Activated T-helper 17 cell treated with anti-CD3 and anti-CD28 coated beads, Interleukin-2, amount 50 U/mL, for 72 hours (primary cell): ENCODE measurements at regions not wholly inside any gene's neighbourhood (a gene's known extent, or its start where the extent isn't known, plus 50 kb on each side); places are given as distances from the start of the nearest gene placed in this dataset.

Experiments used
- ATAC-seq: fragments of 150-1000 bp; cut with Tn5 transposase; replicated peaks from 2 replicates; pipeline ENCODE4 v1.10.0; 2021; ENCODE audit warnings: mild to moderate bottlenecking, moderate library complexity
- H3K27ac Mint-ChIP-seq: one replicate; pipeline ENCODE4 v1.8.0; 2022; ENCODE audit warnings: mixed read lengths
- H3K27me3 Mint-ChIP-seq: one replicate; pipeline ENCODE4 v1.8.0; 2022; ENCODE audit warnings: mixed read lengths
- H3K36me3 Mint-ChIP-seq: one replicate; pipeline ENCODE4 v1.8.0; 2022; ENCODE audit warnings: low read depth, mild to moderate bottlenecking, mixed read lengths
- H3K4me1 Mint-ChIP-seq: one replicate; pipeline ENCODE4 v1.8.0; 2022; ENCODE audit warnings: mixed read lengths
- H3K4me3 Mint-ChIP-seq: one replicate; pipeline ENCODE4 v1.8.0; 2022; ENCODE audit warnings: mild to moderate bottlenecking, mixed read lengths
- H3K9me3 Mint-ChIP-seq: one replicate; pipeline ENCODE4 v1.8.0; 2022; ENCODE audit warnings: mixed read lengths

GRCh38 chr6:105601541-105602236, 198.8 kb upstream of the PREP start:
- Mint-ChIP-seq H3K9me3 (peaks cover 5% of the 10 kb centered on the region), H3K36me3 (no peaks in the 10 kb centered on the region), H3K27ac (peak overlapping the region; percentile 83), H3K4me3 (peak overlapping the region; percentile 70), H3K27me3 (no peaks in the 10 kb centered on the region), H3K4me1 (peaks cover 19% of the 10 kb centered on the region)
- ATAC-seq, result peak; percentile 90

- Mint-ChIP-seq H3K4me3 (peak overlapping the region; percentile 70), H3K27ac (peak overlapping the region; percentile 83), H3K27me3 (no peaks in the 10 kb centered on the region), H3K4me1 (peaks cover 19% of the 10 kb centered on the region), H3K9me3 (peaks cover 5% of the 10 kb centered on the region), H3K36me3 (no peaks in the 10 kb centered on the region)
- ATAC-seq, result peak; percentile 35
Measured at GRCh38 chr6:105600336-105601260, 197.7 kb upstream of the PREP start.

GRCh38 chr6:105598264-105598663, 195.4 kb upstream of the PREP start:
- Mint-ChIP-seq H3K9me3 (peaks cover 5% of the 10 kb centered on the region), H3K4me3 (no peak overlapping the region), H3K27me3 (no peaks in the 10 kb centered on the region), H3K27ac (no peak overlapping the region), H3K4me1 (peaks cover 21% of the 10 kb centered on the region), H3K36me3 (no peaks in the 10 kb centered on the region)
- no peak for ATAC-seq

- H3K27me3 Mint-ChIP-seq, result no peaks in the 10 kb centered on the region
- no peak for ATAC-seq
- no peak overlapping the region for H3K27ac Mint-ChIP-seq
- H3K36me3 Mint-ChIP-seq, result no peaks in the 10 kb centered on the region
- H3K4me3 Mint-ChIP-seq, result no peak overlapping the region
- peaks cover 5% of the 10 kb centered on the region for H3K9me3 Mint-ChIP-seq
- peaks cover 27% of the 10 kb centered on the region for H3K4me1 Mint-ChIP-seq
Measured at GRCh38 chr6:105596284-105596755, 193.4 kb upstream of the PREP start.

- Mint-ChIP-seq H3K36me3 (no peaks in the 10 kb centered on the region), H3K4me1 (peaks cover 29% of the 10 kb centered on the region), H3K9me3 (peaks cover 5% of the 10 kb centered on the region), H3K27me3 (no peaks in the 10 kb centered on the region), H3K27ac (no peak overlapping the region), H3K4me3 (no peak overlapping the region)
- no peak for ATAC-seq
Measured at GRCh38 chr6:105595829-105596228, 192.9 kb upstream of the PREP start.

- ATAC-seq, result no peak
Measured at GRCh38 chr6:105594821-105595220, 191.9 kb upstream of the PREP start.

GRCh38 chr6:105593805-105594671, 191.2 kb upstream of the PREP start:
- Mint-ChIP-seq H3K27me3 (no peaks in the 10 kb centered on the region), H3K9me3 (peaks cover 5% of the 10 kb centered on the region), H3K36me3 (no peaks in the 10 kb centered on the region), H3K27ac (no peak overlapping the region), H3K4me3 (no peak overlapping the region), H3K4me1 (peaks cover 25% of the 10 kb centered on the region)
- no peak for ATAC-seq

More at GRCh38 chr6:105594821-105595220, 191.9 kb upstream of the PREP start:
- Mint-ChIP-seq H3K9me3 (peaks cover 5% of the 10 kb centered on the region), H3K4me3 (no peak overlapping the region), H3K27ac (no peak overlapping the region), H3K4me1 (peaks cover 25% of the 10 kb centered on the region), H3K36me3 (no peaks in the 10 kb centered on the region), H3K27me3 (no peaks in the 10 kb centered on the region)

GRCh38 chr6:105593056-105593690, 190.3 kb upstream of the PREP start:
- Mint-ChIP-seq H3K27ac (peak overlapping the region; percentile 43), H3K4me1 (peaks cover 25% of the 10 kb centered on the region), H3K9me3 (peaks cover under 1% of the 10 kb centered on the region), H3K4me3 (peak overlapping the region; percentile 0), H3K36me3 (no peaks in the 10 kb centered on the region), H3K27me3 (no peaks in the 10 kb centered on the region)
- no peak for ATAC-seq

- Mint-ChIP-seq H3K4me1 (peaks cover 24% of the 10 kb centered on the region), H3K9me3 (no peaks in the 10 kb centered on the region), H3K4me3 (peak overlapping the region; percentile 0), H3K36me3 (no peaks in the 10 kb centered on the region), H3K27me3 (no peaks in the 10 kb centered on the region), H3K27ac (peak overlapping the region; percentile 43)
- peak; percentile 43 for ATAC-seq
Measured at GRCh38 chr6:105592329-105592728, 189.4 kb upstream of the PREP start.

GRCh38 chr6:105591053-105591452, 188.2 kb upstream of the PREP start:
- no peak overlapping the region for H3K27ac Mint-ChIP-seq
- H3K9me3 Mint-ChIP-seq, result no peaks in the 10 kb centered on the region
- H3K4me1 Mint-ChIP-seq, result peaks cover 24% of the 10 kb centered on the region
- ATAC-seq, result peak; percentile 79
- H3K36me3 Mint-ChIP-seq, result no peaks in the 10 kb centered on the region
- no peaks in the 10 kb centered on the region for H3K27me3 Mint-ChIP-seq
- H3K4me3 Mint-ChIP-seq, result no peak overlapping the region

GRCh38 chr6:105588123-105588710, 185.3 kb upstream of the PREP start:
- H3K27me3 Mint-ChIP-seq, result no peaks in the 10 kb centered on the region
- peaks cover 22% of the 10 kb centered on the region for H3K4me1 Mint-ChIP-seq
- H3K27ac Mint-ChIP-seq, result no peak overlapping the region
- no peaks in the 10 kb centered on the region for H3K36me3 Mint-ChIP-seq
- no peaks in the 10 kb centered on the region for H3K9me3 Mint-ChIP-seq
- ATAC-seq, result no peak
- H3K4me3 Mint-ChIP-seq, result peak overlapping the region; percentile 50

GRCh38 chr6:105587349-105588122, 184.7 kb upstream of the PREP start:
- Mint-ChIP-seq H3K36me3 (no peaks in the 10 kb centered on the region), H3K9me3 (no peaks in the 10 kb centered on the region), H3K27me3 (no peaks in the 10 kb centered on the region), H3K4me3 (peak overlapping the region; percentile 50), H3K4me1 (peaks cover 15% of the 10 kb centered on the region), H3K27ac (peak overlapping the region; percentile 25)
- ATAC-seq, result peak; percentile 65

GRCh38 chr6:105578179-105578707, 175.4 kb upstream of the PREP start:
- Mint-ChIP-seq H3K4me1 (no peaks in the 10 kb centered on the region), H3K27ac (no peak overlapping the region), H3K36me3 (no peaks in the 10 kb centered on the region), H3K4me3 (no peak overlapping the region), H3K9me3 (peaks cover 3% of the 10 kb centered on the region), H3K27me3 (peaks cover 8% of the 10 kb centered on the region)
- no peak for ATAC-seq
